RWPE1 (cell line): ENCODE measurements at regions not wholly inside any gene's neighbourhood (a gene's known extent, or its start where the extent isn't known, plus 50 kb on each side); places are given as distances from the start of the nearest gene placed in this dataset.
"Not testable (repeated sequence)": the region's sequence is repeated elsewhere in the genome, so short reads cannot be mapped to it uniquely, and the experiment has no call there.

ENCODE experiments used
- CTCF ChIA-PET: fragments of 350-600 bp; sonication (Branson Sonifier 250); formaldehyde crosslinking; extraction: SDS; loops from one replicate; lab custom pipeline; 2021; lab: Yijun Ruan, JAX
- POLR2A ChIA-PET: fragments of 400-600 bp; formaldehyde crosslinking; extraction: SDS; loops from one replicate; lab custom pipeline; 2020; ENCODE audit warnings: antibody characterized with exemption; ENCODE audit not compliant: low non-redundant PET; lab: Yijun Ruan, JAX
- DNase-seq: peaks from one replicate; pipeline ENCODE4 v3.0.0; 2012; ENCODE audit warnings: low spot score
- H3K27ac ChIP-seq: fragments of 450-650 bp; 2 replicates; pipeline ENCODE4 v1.5.1; 2017
- CTCF ChIP-seq: fragments of 450-650 bp; conservative IDR thresholded peaks from 2 replicates; pipeline ENCODE4 v1.5.1; 2017; ENCODE audit warnings: low read depth, mild to moderate bottlenecking

GRCh38 chr5:120327180-120327579, 136.9 kb upstream of the PRR16 start:
- 0 out of 2 replicates have a peak, but pooled peaks have one; percentile 17 for TF ChIP-seq CTCF
- no peak overlapping the region for H3K27ac ChIP-seq
- ChIA-PET CTCF (interaction anchor here (0.7 to 0.8 kb wide), 2 partner anchors 1338 to 1765 kb away, joined by 3 read pairs; no protein-coding TSS in a partner anchor), POLR2A (no interaction called here)
- DNase-seq, result no peak

- TF ChIP-seq CTCF, result no peak
- POLR2A ChIA-PET, result no interaction called here
- no peak overlapping the region for H3K27ac ChIP-seq
- CTCF ChIA-PET, result no interaction called here
- no peak for DNase-seq
Measured at GRCh38 chr5:120329095-120329494, 135.0 kb upstream of the PRR16 start.

GRCh38 chr5:120330558-120330957, 133.5 kb upstream of the PRR16 start:
- DNase-seq, result no peak
- POLR2A ChIA-PET, result no interaction called here
- CTCF ChIA-PET, result interaction anchor here (0.7 kb wide), 2 partner anchors 452 to 551 kb away, joined by 5 to 7 read pairs; no protein-coding TSS in a partner anchor
- no peak for TF ChIP-seq CTCF
- no peak overlapping the region for H3K27ac ChIP-seq

- no peak overlapping the region for H3K27ac ChIP-seq
- ChIA-PET POLR2A (no interaction called here), CTCF (no interaction called here)
- TF ChIP-seq CTCF, result no peak
- no peak for DNase-seq
Measured at GRCh38 chr5:120344181-120344580, 119.9 kb upstream of the PRR16 start.

GRCh38 chr5:120345947-120346346, 118.2 kb upstream of the PRR16 start:
- TF ChIP-seq CTCF, result no peak
- POLR2A ChIA-PET, result no interaction called here
- CTCF ChIA-PET, result interaction anchor here (0.6 to 0.9 kb wide), 2 partner anchors 14 to 23 kb away, joined by 3 to 4 read pairs; no protein-coding TSS in a partner anchor

GRCh38 chr5:120351071-120351470, 113.0 kb upstream of the PRR16 start:
- CTCF ChIA-PET, result interaction anchor here (0.6 kb wide), 1 partner anchor 223 kb away, joined by 7 read pairs; no protein-coding TSS in a partner anchor
- H3K27ac ChIP-seq, DNase-seq, POLR2A ChIA-PET: not testable (repeated sequence)

More at GRCh38 chr5:120345947-120346346, 118.2 kb upstream of the PRR16 start:
- H3K27ac ChIP-seq, result no peak overlapping the region
- DNase-seq, result no peak

- POLR2A ChIA-PET, result no interaction called here
- DNase-seq, result no peak
Measured at GRCh38 chr5:120354126-120354525, 110.0 kb upstream of the PRR16 start.

More at GRCh38 chr5:120354126-120354525, 110.0 kb upstream of the PRR16 start:
- no peak for TF ChIP-seq CTCF
- H3K27ac ChIP-seq, result no peak overlapping the region
- CTCF ChIA-PET, result no interaction called here
